Ovary (tissue), 7 donors: ENCODE measurements at regions not wholly inside any gene's neighbourhood (a gene's known extent, or its start where the extent isn't known, plus 50 kb on each side); places are given as distances from the start of the nearest gene placed in this dataset.

Source experiments
- DNase-seq, 5 donors: peaks; one replicate each; pipeline ENCODE4 v3.0.0-alpha.2; 2019 to 2020
- H3K27ac ChIP-seq, 2 donors: fragments of 200-600 bp; one replicate each; pipeline versions ENCODE4 v1.5.1 to v1.8.0; 2019 to 2022
- H3K27me3 ChIP-seq: fragments of 200-600 bp; one replicate; pipeline ENCODE4 v1.8.0; 2022
- H3K36me3 ChIP-seq: fragments of 200-600 bp; sonication (generic); one replicate; pipeline ENCODE4 v1.5.1; 2019
- H3K4me1 ChIP-seq: one replicate; pipeline ENCODE4 v1.8.1; 2013; ENCODE audit warnings: mild to moderate bottlenecking, moderate library complexity; ENCODE audit not compliant: insufficient read depth
- H3K4me3 ChIP-seq: fragments of 200-600 bp; sonication (generic); one replicate; pipeline ENCODE4 v1.5.1; 2017
- H3K9me3 ChIP-seq, 2 donors: fragments of 200-600 bp in 1 of 2; sonication (generic) in 1 of 2; one replicate each; pipeline versions ENCODE4 v1.5.1 to v1.8.1; 2013 to 2019; ENCODE audit warnings: mild to moderate bottlenecking in 1 of 2, moderate library complexity in 1 of 2
- EP300 ChIP-seq: sonication (generic); formaldehyde crosslinking; IDR thresholded peaks from one replicate; pipeline ENCODE4 v1.6.1; 2017; ENCODE audit warnings: antibody characterized with exemption
- POLR2A ChIP-seq: fragments of 450-650 bp; IDR thresholded peaks from one replicate; pipeline ENCODE4 v1.6.1; 2017; ENCODE audit warnings: antibody characterized with exemption, mild to moderate bottlenecking, moderate library complexity
- WGBS, 3 donors: extraction: QIAGEN DNeasy Blood & Tissue Kit in 1 of 3; methylation state at CpG; one replicate each; pipeline versions ENCODE4 v1.1.5 to v1.1.7; 2013 to 2017; 5-methylcytosine and 5-hydroxymethylcytosine counted together
- intact Hi-C, 4 donors: fragments of 100-400 bp; cut with DNase I; formaldehyde crosslinking; loops; one replicate each; pipeline versions ENCODE4 v1.11.0 to v1.15.1; 2022 to 2023
- TF ChIP-seq, protein P1 (sequence below), 3 donors: fragments of 450-650 bp in 2 of 3; fragments of 200-600 bp in 1 of 3; IDR thresholded peaks; one replicate each; pipeline versions ENCODE4 v1.5.1 to v1.8.0; 2016 to 2022; ENCODE audit warnings: antibody characterized with exemption in 3 of 3, mild to moderate bottlenecking in 1 of 3
- donor health status: DM: no; HTN: no; CAD: no; lungs with moderate emphysema.
- donor health status: DM: no; HTN: no; CAD: no.
- donor health status: Bipolar disorder and iron deficiency.
- donor health status: DM: no; HTN: no; CAD: no.
- donor health status: DM: yes; HTN: yes; CAD: no.

- H3K4me1 ChIP-seq: no peaks in the 10 kb centered on the region
- no peak overlapping the region for H3K4me3 ChIP-seq
- H3K36me3 ChIP-seq: no peaks in the 10 kb centered on the region
- no peaks in the 10 kb centered on the region for H3K27me3 ChIP-seq
- DNase-seq: no peak
- no peaks in the 10 kb centered on the region for H3K9me3 ChIP-seq
- TF ChIP-seq, protein P1, sequence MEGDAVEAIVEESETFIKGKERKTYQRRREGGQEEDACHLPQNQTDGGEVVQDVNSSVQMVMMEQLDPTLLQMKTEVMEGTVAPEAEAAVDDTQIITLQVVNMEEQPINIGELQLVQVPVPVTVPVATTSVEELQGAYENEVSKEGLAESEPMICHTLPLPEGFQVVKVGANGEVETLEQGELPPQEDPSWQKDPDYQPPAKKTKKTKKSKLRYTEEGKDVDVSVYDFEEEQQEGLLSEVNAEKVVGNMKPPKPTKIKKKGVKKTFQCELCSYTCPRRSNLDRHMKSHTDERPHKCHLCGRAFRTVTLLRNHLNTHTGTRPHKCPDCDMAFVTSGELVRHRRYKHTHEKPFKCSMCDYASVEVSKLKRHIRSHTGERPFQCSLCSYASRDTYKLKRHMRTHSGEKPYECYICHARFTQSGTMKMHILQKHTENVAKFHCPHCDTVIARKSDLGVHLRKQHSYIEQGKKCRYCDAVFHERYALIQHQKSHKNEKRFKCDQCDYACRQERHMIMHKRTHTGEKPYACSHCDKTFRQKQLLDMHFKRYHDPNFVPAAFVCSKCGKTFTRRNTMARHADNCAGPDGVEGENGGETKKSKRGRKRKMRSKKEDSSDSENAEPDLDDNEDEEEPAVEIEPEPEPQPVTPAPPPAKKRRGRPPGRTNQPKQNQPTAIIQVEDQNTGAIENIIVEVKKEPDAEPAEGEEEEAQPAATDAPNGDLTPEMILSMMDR (IDR thresholded peaks at IDR 0.05): no peak
- no peak for TF ChIP-seq EP300
- no peak for TF ChIP-seq POLR2A
- H3K27ac ChIP-seq: no peak overlapping the region
- intact Hi-C loops: no loop called here
- WGBS, 3 donors: 87 to 91% (median 90%) methylated on average over 14 of the region's 14 CpGs
Observed at GRCh38 chr13:22018076-22018835, 347.4 kb downstream of the FGF9 start.

GRCh38 chr13:22018836-22019210 is 347.9 kb downstream of the FGF9 start:
- intact Hi-C loops: no loop called here
- H3K9me3 ChIP-seq: no peaks in the 10 kb centered on the region
- DNase-seq: no peak
- H3K4me1 ChIP-seq: no peaks in the 10 kb centered on the region
- no peaks in the 10 kb centered on the region for H3K36me3 ChIP-seq
- 86 to 90% (median 87%) methylated on average over 4 of the region's 4 CpGs for WGBS, 3 donors
- no peak overlapping the region for H3K4me3 ChIP-seq
- no peaks in the 10 kb centered on the region for H3K27me3 ChIP-seq
- H3K27ac ChIP-seq: no peak overlapping the region
- no peak for TF ChIP-seq POLR2A
- no peak for TF ChIP-seq EP300
- TF ChIP-seq, protein P1 (IDR thresholded peaks at IDR 0.05): no peak

DNA sequence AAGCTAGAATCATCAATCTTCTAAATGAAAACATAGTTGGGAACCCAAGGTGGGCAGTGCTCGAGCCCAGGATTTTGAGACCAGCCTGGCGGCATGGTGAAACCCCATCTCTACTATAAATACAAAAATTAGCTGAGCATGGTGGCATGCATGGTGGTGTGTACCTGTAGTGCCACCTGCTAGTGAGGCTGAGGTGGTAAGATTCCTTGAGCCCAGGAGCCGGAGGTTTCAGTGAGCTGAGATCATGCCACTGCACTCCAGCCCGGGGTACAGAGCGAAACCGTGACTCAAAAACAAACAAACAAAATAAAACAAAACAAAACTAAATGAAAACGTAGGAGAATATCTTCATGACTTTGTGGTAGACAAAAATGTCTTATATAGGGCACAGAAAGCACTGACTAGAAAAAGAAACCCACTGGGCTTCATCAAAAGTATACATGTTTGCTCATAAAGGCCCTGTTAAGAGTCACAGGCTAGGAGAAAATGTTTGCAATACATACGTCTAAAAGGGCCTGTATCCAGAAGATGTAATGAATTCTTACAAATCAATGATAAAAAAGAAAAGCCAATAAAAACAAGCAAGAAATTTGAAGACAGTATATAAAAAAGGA is 353.6 kb downstream of the FGF9 start:
- Histone ChIP-seq H3K27me3 (no peaks in the 10 kb centered on the region), H3K9me3 (no peaks in the 10 kb centered on the region), H3K36me3 (no peaks in the 10 kb centered on the region), H3K4me1 (no peaks in the 10 kb centered on the region), H3K4me3 (no peak overlapping the region), H3K27ac (no peak overlapping the region)
- intact Hi-C loops: no loop called here
- TF ChIP-seq, protein P1 (IDR thresholded peaks at IDR 0.05): no peak
- TF ChIP-seq POLR2A (no peak), EP300 (no peak)
- no peak for DNase-seq
- 77 to 82% (median 80%) methylated on average over 8 of the region's 8 CpGs for WGBS, 3 donors

- Histone ChIP-seq H3K36me3 (no peaks in the 10 kb centered on the region), H3K27me3 (no peaks in the 10 kb centered on the region), H3K27ac (no peak overlapping the region), H3K4me3 (no peak overlapping the region), H3K4me1 (no peaks in the 10 kb centered on the region), H3K9me3 (no peaks in the 10 kb centered on the region)
- DNase-seq: no peak
- WGBS, 3 donors: 84 to 90% (median 88%) methylated on average over 8 of the region's 8 CpGs
- TF ChIP-seq POLR2A: no peak
- TF ChIP-seq EP300: no peak
- TF ChIP-seq, protein P1 (IDR thresholded peaks at IDR 0.05): no peak
- intact Hi-C loops: no loop called here
Observed at GRCh38 chr13:22027566-22027965, 356.7 kb downstream of the FGF9 start.
